Pancreas (tissue), 10 donors: ENCODE measurements at regions not wholly inside any gene's neighbourhood (a gene's known extent, or its start where the extent isn't known, plus 50 kb on each side); places are given as distances from the start of the nearest gene placed in this dataset.

Experiments
- ATAC-seq, 4 donors: fragments of 200-7000 bp; cut with Tn5 transposase; one replicate each; pipeline versions ENCODE4 v1.8.0 to v1.9.1; 2020; ENCODE audit warnings: mild to moderate bottlenecking in 4 of 4, moderate library complexity in 4 of 4
- DNase-seq, 6 donors: peaks; one replicate each; pipeline ENCODE4 v3.0.0-alpha.2; 2020
- FAIRE-seq: peaks from 2 replicates; lab custom pipeline; 2012; peaks lifted over from hg19 to GRCh38; lab: Jason Lieb, UNC
- H3K27ac ChIP-seq, 4 donors: fragments of 200-600 bp; sonication (generic); 1 replicate in 3 of 4; 2 replicates in 1 of 4; pipeline versions ENCODE4 v1.5.0 to v1.8.0; 2020
- H3K27me3 ChIP-seq, 4 donors: fragments of 200-600 bp; one replicate each; pipeline ENCODE4 v1.8.0; 2021
- H3K36me3 ChIP-seq, 3 donors: fragments of 200-600 bp; sonication (generic) in 1 of 3; one replicate each; pipeline versions ENCODE4 v1.5.0 to v1.8.0; 2020 to 2021
- H3K4me1 ChIP-seq, 3 donors: fragments of 200-600 bp; one replicate each; pipeline ENCODE4 v1.8.0; 2021
- H3K4me3 ChIP-seq, 4 donors: fragments of 200-600 bp; sonication (generic) in 2 of 4; one replicate each; pipeline versions ENCODE4 v1.5.0 to v1.8.0; 2020 to 2021
- H3K9me3 ChIP-seq, 4 donors: fragments of 200-600 bp; one replicate each; pipeline ENCODE4 v1.8.0; 2021
- WGBS, 2 donors: extraction: QIAGEN DNeasy Blood & Tissue Kit; methylation state at CpG; one replicate each; pipeline ENCODE4 v1.1.7; 2013; 5-methylcytosine and 5-hydroxymethylcytosine counted together
- intact Hi-C, 3 donors: fragments of 100-400 bp; cut with DNase I; formaldehyde crosslinking; loops; one replicate each; pipeline versions ENCODE4 v1.11.1 to v1.14.2; 2022
- TF ChIP-seq, protein P1 (sequence below), 4 donors: fragments of 200-600 bp; sonication (generic) in 3 of 4; IDR thresholded peaks; one replicate each; pipeline versions ENCODE4 v1.5.0 to v1.8.0; 2021; ENCODE audit warnings: antibody characterized with exemption in 4 of 4
- donor health status: healthy with polysubstance abuse.
- donor health status: DM: no; HTN: no; CAD: no; lungs with moderate emphysema.
- donor health status: DM: no; HTN: no; CAD: no.
- donor health status: control.
- donor health status: control.
- donor health status: Bipolar disorder and iron deficiency.
- donor health status: DM: yes; HTN: yes; CAD: no.
- donor health status: DM: no; HTN: no; CAD: no.
- donor health status: DM: no; HTN: no; CAD: no.
- donor health status: DM: yes; HTN: yes; CAD: no.

DNA sequence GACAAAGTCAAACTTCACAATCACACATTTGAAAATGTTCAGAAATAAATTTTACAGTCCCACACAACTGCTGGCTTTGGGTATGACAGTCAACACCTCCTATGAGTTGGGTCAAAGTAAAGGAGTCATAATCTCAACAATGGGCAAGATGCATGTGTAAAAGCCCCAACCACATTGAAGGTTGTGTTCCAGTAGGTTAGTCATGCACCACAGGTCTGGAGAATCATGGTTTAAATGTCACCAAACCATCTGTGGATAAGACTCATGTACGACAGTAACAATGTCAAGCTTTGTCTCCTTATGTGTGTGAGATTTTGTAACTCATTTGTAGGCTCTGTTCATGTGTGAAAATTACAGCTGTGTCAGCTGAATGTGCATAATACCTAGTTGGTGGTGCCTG lies 1065.7 kb upstream of the AMELY start:
- Histone ChIP-seq H3K9me3 (no peaks in the 10 kb centered on the region), H3K36me3 (no peaks in the 10 kb centered on the region), H3K27ac (no peak overlapping the region), H3K4me1 (no peaks in the 10 kb centered on the region), H3K4me3 (no peak overlapping the region), H3K27me3 (no peaks in the 10 kb centered on the region)
- ATAC-seq (no peak), FAIRE-seq (no peak), DNase-seq (no peak)
- TF ChIP-seq, protein P1, sequence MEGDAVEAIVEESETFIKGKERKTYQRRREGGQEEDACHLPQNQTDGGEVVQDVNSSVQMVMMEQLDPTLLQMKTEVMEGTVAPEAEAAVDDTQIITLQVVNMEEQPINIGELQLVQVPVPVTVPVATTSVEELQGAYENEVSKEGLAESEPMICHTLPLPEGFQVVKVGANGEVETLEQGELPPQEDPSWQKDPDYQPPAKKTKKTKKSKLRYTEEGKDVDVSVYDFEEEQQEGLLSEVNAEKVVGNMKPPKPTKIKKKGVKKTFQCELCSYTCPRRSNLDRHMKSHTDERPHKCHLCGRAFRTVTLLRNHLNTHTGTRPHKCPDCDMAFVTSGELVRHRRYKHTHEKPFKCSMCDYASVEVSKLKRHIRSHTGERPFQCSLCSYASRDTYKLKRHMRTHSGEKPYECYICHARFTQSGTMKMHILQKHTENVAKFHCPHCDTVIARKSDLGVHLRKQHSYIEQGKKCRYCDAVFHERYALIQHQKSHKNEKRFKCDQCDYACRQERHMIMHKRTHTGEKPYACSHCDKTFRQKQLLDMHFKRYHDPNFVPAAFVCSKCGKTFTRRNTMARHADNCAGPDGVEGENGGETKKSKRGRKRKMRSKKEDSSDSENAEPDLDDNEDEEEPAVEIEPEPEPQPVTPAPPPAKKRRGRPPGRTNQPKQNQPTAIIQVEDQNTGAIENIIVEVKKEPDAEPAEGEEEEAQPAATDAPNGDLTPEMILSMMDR (IDR thresholded peaks at IDR 0.05), result no peak
- intact Hi-C loops, result no loop called here
- 37% methylated on average over 1 of the region's 1 CpG; no CpG with 5 or more reads in 1 of the 2 donors for WGBS, 2 donors

DNA sequence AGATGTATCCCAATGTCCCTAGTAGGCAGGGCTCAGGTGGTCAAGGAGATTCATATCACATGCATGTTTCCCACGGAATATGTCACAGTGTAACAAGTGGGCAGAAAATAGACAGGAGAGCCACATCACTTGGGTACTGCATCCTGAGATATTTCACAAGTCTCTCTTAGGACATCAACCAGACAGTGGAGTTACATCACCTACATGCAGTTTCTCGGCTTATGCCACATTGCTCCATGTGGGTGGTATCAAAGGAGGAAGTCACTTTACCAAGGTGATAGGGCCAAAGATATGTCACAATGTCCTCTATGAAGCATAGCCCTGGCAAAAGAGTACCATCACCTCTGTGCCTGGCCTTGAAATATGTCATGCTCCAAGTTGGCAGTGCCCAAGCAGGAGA lies 1056.7 kb upstream of the AMELY start:
- TF ChIP-seq, protein P1 (IDR thresholded peaks at IDR 0.05), result no peak
- Histone ChIP-seq H3K36me3 (no peaks in the 10 kb centered on the region), H3K27ac (no peak overlapping the region), H3K4me1 (no peaks in the 10 kb centered on the region), H3K9me3 (no peaks in the 10 kb centered on the region), H3K4me3 (no peak overlapping the region), H3K27me3 (no peaks in the 10 kb centered on the region)
- FAIRE-seq (no peak), ATAC-seq (no peak), DNase-seq (no peak)
- intact Hi-C loops, result no loop called here
- WGBS, 2 donors, result 78% methylated on average over 2 of the region's 2 CpGs; no CpG with 5 or more reads in 1 of the 2 donors

DNA sequence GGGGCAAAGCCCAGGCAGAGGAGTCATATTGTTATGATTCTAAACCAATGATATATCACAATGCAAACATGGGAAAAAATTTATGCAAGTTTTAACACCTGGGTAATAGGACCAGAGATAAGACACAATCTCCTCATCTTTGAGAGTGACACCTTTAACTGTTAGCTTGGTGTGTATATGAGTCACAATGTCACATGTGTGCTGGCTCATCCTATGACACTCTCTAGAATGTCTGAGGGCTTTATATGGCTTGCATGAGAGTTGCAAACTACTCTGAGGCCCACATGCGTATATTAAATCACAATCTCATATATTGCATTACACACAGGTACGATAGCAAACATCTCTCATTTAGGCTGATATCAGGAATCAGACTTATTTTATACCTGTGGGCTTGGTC lies 1055.4 kb upstream of the AMELY start:
- no peak for ATAC-seq
- intact Hi-C loops, result no loop called here
- Histone ChIP-seq H3K4me1 (no peaks in the 10 kb centered on the region), H3K4me3 (no peak overlapping the region), H3K27me3 (no peaks in the 10 kb centered on the region), H3K9me3 (no peaks in the 10 kb centered on the region), H3K36me3 (no peaks in the 10 kb centered on the region), H3K27ac (no peak overlapping the region)
- FAIRE-seq, result no peak
- TF ChIP-seq, protein P1 (IDR thresholded peaks at IDR 0.05), result no peak
- DNase-seq, result no peak
- WGBS, 2 donors, result 87% methylated on average over 2 of the region's 2 CpGs; no CpG with 5 or more reads in 1 of the 2 donors

DNA sequence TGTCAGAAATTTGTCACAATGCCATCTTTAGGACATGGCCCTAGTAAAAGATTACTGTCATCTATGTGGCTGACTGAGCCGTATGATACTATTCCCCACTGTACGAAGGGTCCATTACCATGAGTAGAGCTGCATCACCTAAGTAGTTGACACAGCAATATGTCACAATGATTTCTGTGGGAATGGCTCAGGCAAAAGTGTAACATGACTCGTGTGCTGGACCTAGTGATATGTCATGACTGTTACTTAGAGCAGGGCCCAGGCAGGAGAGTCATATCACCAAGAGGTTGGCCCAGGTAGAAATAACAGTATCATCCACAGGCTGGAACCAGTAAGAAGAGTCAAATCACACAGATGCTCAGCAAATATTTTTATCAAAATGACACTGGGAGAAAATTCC lies 1051.8 kb upstream of the AMELY start:
- Histone ChIP-seq H3K4me3 (no peak overlapping the region), H3K4me1 (no peaks in the 10 kb centered on the region), H3K27ac (no peak overlapping the region), H3K9me3 (no peaks in the 10 kb centered on the region), H3K36me3 (no peaks in the 10 kb centered on the region), H3K27me3 (no peaks in the 10 kb centered on the region)
- WGBS, 2 donors, result 76% methylated on average over 3 of the region's 3 CpGs; no CpG with 5 or more reads in 1 of the 2 donors
- FAIRE-seq (no peak), ATAC-seq (no peak), DNase-seq (no peak)
- intact Hi-C loops, result no loop called here
- TF ChIP-seq, protein P1 (IDR thresholded peaks at IDR 0.05), result no peak

DNA sequence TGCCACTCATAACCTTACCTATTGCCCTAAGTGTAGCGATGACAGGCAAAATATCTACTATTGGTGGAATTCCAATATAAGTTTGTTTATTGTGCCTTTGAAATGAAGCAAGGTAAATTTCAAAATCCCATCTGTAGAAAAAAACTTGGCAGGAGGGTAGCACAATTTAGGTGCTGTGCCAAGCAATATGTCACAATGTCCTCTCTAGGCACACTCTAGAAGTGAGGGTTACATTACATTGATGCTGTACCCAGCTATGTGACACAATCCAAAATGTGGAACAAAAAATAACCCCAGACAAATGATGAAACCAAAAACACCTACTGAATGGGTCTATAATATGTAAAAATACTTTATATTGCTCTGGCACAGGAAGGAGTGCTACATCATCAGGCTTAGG lies 1050.8 kb upstream of the AMELY start:
- 87% methylated on average over 1 of the region's 1 CpG; no CpG with 5 or more reads in 1 of the 2 donors for WGBS, 2 donors
- no peak for DNase-seq
- H3K4me3 ChIP-seq, result no peak overlapping the region
- FAIRE-seq, result no peak
- no peaks in the 10 kb centered on the region for H3K4me1 ChIP-seq
- ATAC-seq, result no peak
- TF ChIP-seq, protein P1 (IDR thresholded peaks at IDR 0.05), result no peak
- H3K36me3 ChIP-seq, result no peaks in the 10 kb centered on the region
- intact Hi-C loops, result no loop called here
- no peak overlapping the region for H3K27ac ChIP-seq
- no peaks in the 10 kb centered on the region for H3K9me3 ChIP-seq
- no peaks in the 10 kb centered on the region for H3K27me3 ChIP-seq
